Stimulated activated CD4-positive, alpha-beta T cell treated with anti-CD3 and anti-CD28 coated beads, Interleukin-15, amount 100 ng/mL, for 48 hours (primary cell): ENCODE measurements at regions not wholly inside any gene's neighbourhood (a gene's known extent, or its start where the extent isn't known, plus 50 kb on each side); places are given as distances from the start of the nearest gene placed in this dataset.
"Not testable (repeated sequence)": the region's sequence is repeated elsewhere in the genome, so short reads cannot be mapped to it uniquely, and the experiment has no call there.

ENCODE experiments used
- DNase-seq, 2 donors: peaks; one replicate each; pipeline ENCODE4 v3.0.0-alpha.2; 2020; ENCODE audit warnings: low read depth in 2 of 2

GRCh38 chr4:13893987-13894386 lies 266.5 kb upstream of the BOD1L1 start:
- no peak for DNase-seq

- no peak for DNase-seq
These were observed 273.3 kb upstream of the BOD1L1 start for GRCh38 chr4:13900780-13901179.

- no peak for DNase-seq
These were observed 274.6 kb upstream of the BOD1L1 start for GRCh38 chr4:13902146-13902545.

- no peak for DNase-seq
These were observed 275.5 kb upstream of the BOD1L1 start for GRCh38 chr4:13903061-13903460.

- DNase-seq = no peak
These were observed 276.4 kb upstream of the BOD1L1 start for GRCh38 chr4:13903901-13904300.

GRCh38 chr4:13905543-13905942 lies 278.0 kb upstream of the BOD1L1 start:
- DNase-seq = no peak

- no peak for DNase-seq
These were observed 279.2 kb upstream of the BOD1L1 start for GRCh38 chr4:13906727-13907126.

- no peak for DNase-seq
These were observed 279.8 kb upstream of the BOD1L1 start for GRCh38 chr4:13907255-13907751.

GRCh38 chr4:13908455-13908854 lies 280.9 kb upstream of the BOD1L1 start:
- no peak for DNase-seq

- no peak for DNase-seq
These were observed 283.0 kb upstream of the BOD1L1 start for GRCh38 chr4:13910556-13910955.

GRCh38 chr4:13911256-13911655 lies 283.7 kb upstream of the BOD1L1 start:
- no peak for DNase-seq

GRCh38 chr4:13912436-13912925 lies 285.0 kb upstream of the BOD1L1 start:
- no peak for DNase-seq

GRCh38 chr4:13912966-13913365 lies 285.4 kb upstream of the BOD1L1 start:
- no peak for DNase-seq

GRCh38 chr4:13917015-13917414 lies 289.5 kb upstream of the BOD1L1 start:
- no peak for DNase-seq

GRCh38 chr4:13918110-13918509 lies 290.6 kb upstream of the BOD1L1 start:
- no peak for DNase-seq

GRCh38 chr4:13918991-13919441 lies 291.5 kb upstream of the BOD1L1 start:
- DNase-seq = no peak

- no peak for DNase-seq
These were observed 292.8 kb upstream of the BOD1L1 start for GRCh38 chr4:13920111-13920875.

- DNase-seq = no peak
These were observed 293.4 kb upstream of the BOD1L1 start for GRCh38 chr4:13920901-13921300.

- DNase-seq = no peak
These were observed 294.3 kb upstream of the BOD1L1 start for GRCh38 chr4:13921805-13922204.

- DNase-seq = no peak
These were observed 294.9 kb upstream of the BOD1L1 start for GRCh38 chr4:13922459-13922858.

GRCh38 chr4:13922873-13923645 lies 295.5 kb upstream of the BOD1L1 start:
- no peak for DNase-seq

GRCh38 chr4:13924900-13925299 lies 297.4 kb upstream of the BOD1L1 start:
- not testable (repeated sequence) for DNase-seq

- no peak for DNase-seq
These were observed 300.7 kb upstream of the BOD1L1 start for GRCh38 chr4:13928214-13928613.
